CD4-positive, alpha-beta memory T cell (primary cell): ENCODE measurements at regions not wholly inside any gene's neighbourhood (a gene's known extent, or its start where the extent isn't known, plus 50 kb on each side); places are given as distances from the start of the nearest gene placed in this dataset.
A peak's percentile ranks its signal among the peaks of the same experiment; 100 is the strongest.

ENCODE experiments used
- CTCF ChIA-PET: fragments of 350-600 bp; sonication (Branson Sonifier 250); formaldehyde crosslinking; loops from one replicate; lab custom pipeline; 2021; ENCODE audit warnings: inconsistent platforms; ENCODE audit not compliant: partially characterized antibody; lab: Charles Lee
- POLR2A ChIA-PET: fragments of 350-600 bp; sonication (Branson Sonifier 250); formaldehyde crosslinking; loops from one replicate; lab custom pipeline; 2021; ENCODE audit not compliant: partially characterized antibody; lab: Charles Lee
- DNase-seq, 5 donors: peaks; one replicate each; pipeline versions ENCODE4 v3.0.0 to v3.0.0-alpha.2; 2020 to 2022; ENCODE audit warnings: mixed read lengths in 1 of 5
- H3K27ac ChIP-seq: one replicate; pipeline ENCODE4 v1.7.0; 2013; ENCODE audit warnings: low read depth, low read length
- H3K27me3 ChIP-seq: 2 replicates; pipeline ENCODE4 v1.7.0; 2013; ENCODE audit warnings: mild to moderate bottlenecking, low read length, moderate library complexity; ENCODE audit not compliant: insufficient read depth
- H3K36me3 ChIP-seq: 2 replicates; pipeline ENCODE4 v1.7.0; 2013; ENCODE audit warnings: mild to moderate bottlenecking, low read length, moderate library complexity; ENCODE audit not compliant: insufficient read depth
- H3K4me1 ChIP-seq: 2 replicates; pipeline ENCODE4 v1.7.0; 2013; ENCODE audit warnings: mild to moderate bottlenecking, low read length, moderate library complexity; ENCODE audit not compliant: insufficient read depth
- H3K4me3 ChIP-seq, 2 donors: one replicate each; pipeline ENCODE4 v1.7.0; 2013; ENCODE audit warnings: low read length in 2 of 2, mild to moderate bottlenecking in 1 of 2
- H3K9me3 ChIP-seq, 2 donors: one replicate each; pipeline ENCODE4 v1.7.0; 2013; ENCODE audit warnings: low read length in 2 of 2, control low read depth in 1 of 2; ENCODE audit not compliant: control insufficient read depth in 1 of 2
- H3K27ac Mint-ChIP-seq, 7 donors: one replicate each; pipeline ENCODE4 v1.8.0; 2020 to 2021; ENCODE audit warnings: mixed read lengths in 7 of 7, mild to moderate bottlenecking in 6 of 7, inconsistent platforms in 3 of 7, moderate library complexity in 3 of 7
- H3K27me3 Mint-ChIP-seq, 2 donors: one replicate each; pipeline ENCODE4 v1.8.0; 2020 to 2021; ENCODE audit warnings: mixed read lengths in 2 of 2
- H3K36me3 Mint-ChIP-seq, 2 donors: one replicate each; pipeline ENCODE4 v1.8.0; 2020 to 2021; ENCODE audit warnings: mixed read lengths in 2 of 2, inconsistent platforms in 1 of 2, mild to moderate bottlenecking in 1 of 2
- H3K4me1 Mint-ChIP-seq, 4 donors: one replicate each; pipeline ENCODE4 v1.8.0; 2020 to 2021; ENCODE audit warnings: mixed read lengths in 4 of 4, mild to moderate bottlenecking in 1 of 4
- H3K4me3 Mint-ChIP-seq, 8 donors: one replicate each; pipeline ENCODE4 v1.8.0; 2020 to 2021; ENCODE audit warnings: mixed read lengths in 8 of 8, mild to moderate bottlenecking in 7 of 8, moderate library complexity in 6 of 8, inconsistent platforms in 3 of 8
- H3K9me3 Mint-ChIP-seq, 8 donors: one replicate each; pipeline ENCODE4 v1.8.0; 2020 to 2021; ENCODE audit warnings: mixed read lengths in 8 of 8, mild to moderate bottlenecking in 5 of 8, inconsistent platforms in 3 of 8, moderate library complexity in 1 of 8
- intact Hi-C: fragments of 100-400 bp; cut with micrococcal nuclease; formaldehyde crosslinking; loops from one replicate; pipeline ENCODE4 v1.15.1; 2023

DNA sequence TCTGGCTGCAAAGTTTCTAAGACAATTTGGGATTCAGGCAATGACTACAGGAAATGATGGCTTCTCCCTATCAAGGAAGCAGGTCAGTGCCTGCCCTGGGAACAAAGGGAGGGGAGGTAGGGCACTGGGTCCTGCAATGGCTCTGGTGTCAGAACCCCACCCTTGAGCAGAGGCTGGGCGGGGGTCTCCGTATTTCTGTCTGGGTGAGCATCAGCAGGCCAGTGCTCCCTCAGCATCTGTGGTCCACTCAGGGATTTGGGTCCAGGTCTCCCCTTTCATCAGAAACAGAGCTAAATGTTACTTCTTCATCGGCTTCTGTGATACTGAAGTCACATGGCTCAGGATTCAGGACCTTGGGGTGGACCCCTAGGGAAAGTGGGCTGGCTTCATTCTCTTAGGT is 195.5 kb upstream of the CDH5 start:
- H3K9me3 Mint-ChIP-seq, result no peaks in the 10 kb centered on the region
- no peak overlapping the region for H3K27ac ChIP-seq
- peaks cover 0 to 5% (median 2%) of the 10 kb centered on the region in 4 donors for H3K4me1 Mint-ChIP-seq
- H3K4me3 Mint-ChIP-seq, result no peak overlapping the region
- ChIA-PET POLR2A (no interaction called here), CTCF (interaction anchor here (0.7 kb wide), 1 partner anchor 11 kb away, joined by 3 read pairs; no protein-coding TSS in a partner anchor)
- H3K4me3 ChIP-seq, result no peak overlapping the region
- no peak for DNase-seq
- no peaks in the 10 kb centered on the region for H3K36me3 ChIP-seq
- no peak overlapping the region for H3K27ac Mint-ChIP-seq
- no peaks in the 10 kb centered on the region for H3K36me3 Mint-ChIP-seq
- no peaks in the 10 kb centered on the region for H3K27me3 ChIP-seq
- H3K27me3 Mint-ChIP-seq, result peaks cover 4 to 7% of the 10 kb centered on the region in 2 donors
- no peaks in the 10 kb centered on the region for H3K4me1 ChIP-seq
- H3K9me3 ChIP-seq, result no peaks in the 10 kb centered on the region
- intact Hi-C loops, result no loop called here

- Mint-ChIP-seq H3K9me3 (no peaks in the 10 kb centered on the region), H3K4me1 (peaks cover 0 to 1% (median 0%) of the 10 kb centered on the region in 4 donors), H3K4me3 (no peak overlapping the region), H3K36me3 (no peaks in the 10 kb centered on the region), H3K27me3 (peaks cover 2 to 9% of the 10 kb centered on the region in 2 donors), H3K27ac (peak overlapping the region in 1 of 7 donors; percentile 52)
- ChIA-PET POLR2A (no interaction called here), CTCF (no interaction called here)
- intact Hi-C loops, result no loop called here
- Histone ChIP-seq H3K27ac (no peak overlapping the region), H3K4me3 (no peak overlapping the region), H3K27me3 (no peaks in the 10 kb centered on the region), H3K36me3 (no peaks in the 10 kb centered on the region), H3K4me1 (no peaks in the 10 kb centered on the region), H3K9me3 (no peaks in the 10 kb centered on the region)
- DNase-seq, result no peak
These were observed 196.7 kb upstream of the CDH5 start for GRCh38 chr16:66169817-66170216.

DNA sequence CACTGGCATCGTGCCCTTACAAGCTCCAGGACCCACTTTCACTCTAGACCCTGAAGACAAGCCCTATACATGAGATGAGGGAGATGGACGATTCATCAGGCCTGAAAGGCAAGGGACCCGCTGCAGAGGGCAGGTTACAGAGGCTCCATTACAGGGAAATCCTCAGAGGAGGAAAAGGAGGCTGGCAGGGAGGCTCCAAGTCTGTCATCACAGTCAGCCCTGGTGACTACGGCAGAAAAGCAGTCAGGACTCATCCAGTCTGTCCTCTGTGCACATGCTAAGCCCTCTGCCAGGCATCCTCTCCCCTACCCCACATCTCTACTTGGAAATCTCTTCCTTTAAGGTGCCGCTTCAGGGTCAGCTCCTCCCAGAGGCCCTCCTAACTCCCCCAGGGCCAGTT is 197.7 kb upstream of the CDH5 start:
- DNase-seq, result no peak
- H3K36me3 Mint-ChIP-seq, result no peaks in the 10 kb centered on the region
- POLR2A ChIA-PET, result no interaction called here
- no peak overlapping the region for H3K4me3 Mint-ChIP-seq
- no peak overlapping the region for H3K27ac Mint-ChIP-seq
- no peaks in the 10 kb centered on the region for H3K9me3 Mint-ChIP-seq
- CTCF ChIA-PET, result no interaction called here
- no peak overlapping the region for H3K27ac ChIP-seq
- no peak overlapping the region for H3K4me3 ChIP-seq
- no peaks in the 10 kb centered on the region for H3K4me1 ChIP-seq
- H3K27me3 ChIP-seq, result no peaks in the 10 kb centered on the region
- intact Hi-C loops, result no loop called here
- H3K36me3 ChIP-seq, result no peaks in the 10 kb centered on the region
- H3K4me1 Mint-ChIP-seq, result peaks cover 0 to 1% (median 0%) of the 10 kb centered on the region in 4 donors
- no peaks in the 10 kb centered on the region for H3K9me3 ChIP-seq
- H3K27me3 Mint-ChIP-seq, result peaks cover 2 to 9% of the 10 kb centered on the region in 2 donors

DNA sequence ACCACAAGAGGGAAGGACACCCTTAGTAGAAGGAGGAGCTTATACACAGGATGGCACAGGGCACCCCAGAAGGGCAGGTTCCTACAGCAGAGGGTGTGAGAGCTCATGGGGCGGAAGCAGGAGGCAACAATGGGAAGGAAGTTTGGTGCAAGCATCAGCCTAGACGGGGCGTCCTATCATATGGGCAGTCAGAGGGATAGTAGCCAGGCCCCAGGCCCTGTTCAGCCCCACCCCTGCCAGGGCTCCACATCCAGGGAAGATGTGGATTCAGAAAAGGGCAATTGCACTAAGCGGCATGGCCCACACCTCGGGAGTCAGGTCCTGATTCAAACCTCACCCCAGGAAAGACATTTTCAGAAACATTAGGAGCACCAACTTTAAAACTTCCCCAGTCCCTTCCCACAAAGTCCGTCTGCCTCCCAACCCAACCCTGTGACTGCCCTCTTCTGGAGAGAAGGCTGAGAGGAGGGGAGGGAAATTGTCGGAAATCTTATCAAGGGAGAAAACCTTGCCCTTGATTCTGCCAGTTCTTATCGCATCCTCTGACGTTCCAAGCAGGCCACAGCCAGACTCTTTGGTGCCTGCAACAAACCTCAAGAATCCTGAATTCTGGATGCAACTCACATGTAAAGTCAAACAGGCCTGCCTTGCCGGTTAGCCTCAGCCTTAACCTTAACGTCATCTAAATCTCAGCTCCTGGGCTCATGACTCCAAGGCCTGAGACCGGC is 198.8 kb upstream of the CDH5 start:
- no peaks in the 10 kb centered on the region for H3K27me3 ChIP-seq
- ChIA-PET CTCF (no interaction called here), POLR2A (no interaction called here)
- H3K9me3 ChIP-seq, result no peaks in the 10 kb centered on the region
- H3K27ac Mint-ChIP-seq, result no peak overlapping the region
- intact Hi-C loops, result no loop called here
- peaks cover 0 to 1% (median 0%) of the 10 kb centered on the region in 4 donors for H3K4me1 Mint-ChIP-seq
- H3K36me3 Mint-ChIP-seq, result no peaks in the 10 kb centered on the region
- no peak for DNase-seq
- H3K4me3 Mint-ChIP-seq, result no peak overlapping the region
- H3K27ac ChIP-seq, result no peak overlapping the region
- peaks cover 5 to 9% of the 10 kb centered on the region in 2 donors for H3K27me3 Mint-ChIP-seq
- H3K4me3 ChIP-seq, result no peak overlapping the region
- no peaks in the 10 kb centered on the region for H3K4me1 ChIP-seq
- H3K36me3 ChIP-seq, result no peaks in the 10 kb centered on the region
- H3K9me3 Mint-ChIP-seq, result no peaks in the 10 kb centered on the region

DNA sequence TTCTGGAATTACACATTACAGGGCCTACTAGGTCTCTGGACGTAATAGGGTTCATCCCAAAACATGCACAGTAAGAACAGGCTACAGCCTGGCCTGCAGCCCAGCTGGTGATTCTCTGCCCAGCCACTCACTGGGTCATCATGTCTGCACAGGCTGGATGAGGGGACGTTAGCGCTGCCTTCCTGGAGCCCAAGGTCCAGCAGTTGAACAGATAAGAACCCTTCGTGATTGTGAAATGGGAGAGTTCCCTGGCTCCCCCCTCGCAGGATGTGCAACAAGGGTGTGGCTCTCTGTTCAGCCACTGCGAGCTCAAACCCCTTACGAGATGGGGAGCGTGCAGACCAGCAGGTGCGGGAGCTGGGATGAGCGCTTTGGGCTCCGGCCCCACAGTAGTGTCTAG is 200.0 kb upstream of the CDH5 start:
- H3K4me3 Mint-ChIP-seq, result no peak overlapping the region
- Histone ChIP-seq H3K27ac (no peak overlapping the region), H3K4me3 (no peak overlapping the region), H3K27me3 (no peaks in the 10 kb centered on the region), H3K9me3 (no peaks in the 10 kb centered on the region), H3K4me1 (no peaks in the 10 kb centered on the region), H3K36me3 (no peaks in the 10 kb centered on the region)
- DNase-seq, result no peak
- ChIA-PET POLR2A (no interaction called here), CTCF (no interaction called here)
- H3K27ac Mint-ChIP-seq, result no peak overlapping the region
- no peaks in the 10 kb centered on the region for H3K9me3 Mint-ChIP-seq
- no peaks in the 10 kb centered on the region for H3K36me3 Mint-ChIP-seq
- H3K4me1 Mint-ChIP-seq, result peaks cover 0 to 1% (median 0%) of the 10 kb centered on the region in 4 donors
- H3K27me3 Mint-ChIP-seq, result peaks cover 6 to 9% of the 10 kb centered on the region in 2 donors
- intact Hi-C loops, result no loop called here

GRCh38 chr16:66165879-66166278 is 200.6 kb upstream of the CDH5 start:
- intact Hi-C loops, result no loop called here
- no peak overlapping the region for H3K27ac ChIP-seq
- Mint-ChIP-seq H3K4me3 (no peak overlapping the region), H3K4me1 (peaks cover 0 to 1% (median 0%) of the 10 kb centered on the region in 4 donors), H3K36me3 (no peaks in the 10 kb centered on the region), H3K9me3 (no peaks in the 10 kb centered on the region), H3K27me3 (peaks cover 6 to 9% of the 10 kb centered on the region in 2 donors), H3K27ac (no peak overlapping the region)
- no peak overlapping the region for H3K4me3 ChIP-seq
- no peaks in the 10 kb centered on the region for H3K4me1 ChIP-seq
- no peaks in the 10 kb centered on the region for H3K27me3 ChIP-seq
- H3K9me3 ChIP-seq, result no peaks in the 10 kb centered on the region
- H3K36me3 ChIP-seq, result no peaks in the 10 kb centered on the region
- POLR2A ChIA-PET, result no interaction called here
- CTCF ChIA-PET, result no interaction called here
- no peak for DNase-seq

GRCh38 chr16:66164581-66165247 is 201.8 kb upstream of the CDH5 start:
- H3K9me3 Mint-ChIP-seq, result no peaks in the 10 kb centered on the region
- no peak overlapping the region for H3K27ac Mint-ChIP-seq
- H3K27me3 ChIP-seq, result no peaks in the 10 kb centered on the region
- H3K4me1 ChIP-seq, result no peaks in the 10 kb centered on the region
- no peak for DNase-seq
- H3K27ac ChIP-seq, result no peak overlapping the region
- no peaks in the 10 kb centered on the region for H3K36me3 Mint-ChIP-seq
- POLR2A ChIA-PET, result no interaction called here
- H3K36me3 ChIP-seq, result no peaks in the 10 kb centered on the region
- no peak overlapping the region for H3K4me3 ChIP-seq
- H3K4me3 Mint-ChIP-seq, result no peak overlapping the region
- CTCF ChIA-PET, result no interaction called here
- H3K4me1 Mint-ChIP-seq, result peaks cover 0 to 1% (median under 1%) of the 10 kb centered on the region in 4 donors
- no peaks in the 10 kb centered on the region for H3K9me3 ChIP-seq
- intact Hi-C loops, result no loop called here
- peaks cover 6 to 9% of the 10 kb centered on the region in 2 donors for H3K27me3 Mint-ChIP-seq
